Choroid plexus epithelial cell (primary cell): ENCODE measurements at regions not wholly inside any gene's neighbourhood (a gene's known extent, or its start where the extent isn't known, plus 50 kb on each side); places are given as distances from the start of the nearest gene placed in this dataset.

Experiments
- DNase-seq: peaks from one replicate; pipeline ENCODE4 v3.0.0-alpha.2; 2010; ENCODE audit warnings: low read depth
- H3K4me3 ChIP-seq: 2 replicates; pipeline ENCODE4 v1.5.1; 2011; ENCODE audit warnings: low read depth, mild to moderate bottlenecking, control low read depth, low read length, moderate library complexity
- TF ChIP-seq, protein P1 (sequence below): conservative IDR thresholded peaks from 2 replicates; pipeline ENCODE4 v1.5.1; 2011; ENCODE audit warnings: low read depth, mild to moderate bottlenecking, control low read depth, inconsistent platforms, low read length, moderate library complexity

DNA sequence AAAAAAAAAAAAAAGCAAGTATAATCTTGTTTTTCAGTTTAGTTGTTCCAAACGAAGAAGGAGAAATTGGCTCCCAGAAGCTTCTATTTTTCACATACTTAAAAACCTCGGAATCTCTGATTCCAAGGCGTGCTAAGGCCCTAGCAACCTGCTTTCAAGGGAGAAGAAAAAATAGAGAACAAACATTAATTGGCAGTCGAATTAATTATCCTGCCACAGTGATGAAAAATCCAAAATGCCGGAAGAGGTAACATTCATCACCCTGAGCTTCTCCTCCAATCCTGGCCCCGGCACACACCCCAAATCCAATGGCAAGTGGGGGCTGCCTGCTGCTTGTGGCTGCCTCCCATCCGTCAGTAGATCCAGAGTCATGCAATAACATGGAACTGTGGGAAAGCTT lies 250.2 kb upstream of the CHAC2 start:
- DNase-seq = no peak
- H3K4me3 ChIP-seq = no peak overlapping the region
- TF ChIP-seq, protein P1, sequence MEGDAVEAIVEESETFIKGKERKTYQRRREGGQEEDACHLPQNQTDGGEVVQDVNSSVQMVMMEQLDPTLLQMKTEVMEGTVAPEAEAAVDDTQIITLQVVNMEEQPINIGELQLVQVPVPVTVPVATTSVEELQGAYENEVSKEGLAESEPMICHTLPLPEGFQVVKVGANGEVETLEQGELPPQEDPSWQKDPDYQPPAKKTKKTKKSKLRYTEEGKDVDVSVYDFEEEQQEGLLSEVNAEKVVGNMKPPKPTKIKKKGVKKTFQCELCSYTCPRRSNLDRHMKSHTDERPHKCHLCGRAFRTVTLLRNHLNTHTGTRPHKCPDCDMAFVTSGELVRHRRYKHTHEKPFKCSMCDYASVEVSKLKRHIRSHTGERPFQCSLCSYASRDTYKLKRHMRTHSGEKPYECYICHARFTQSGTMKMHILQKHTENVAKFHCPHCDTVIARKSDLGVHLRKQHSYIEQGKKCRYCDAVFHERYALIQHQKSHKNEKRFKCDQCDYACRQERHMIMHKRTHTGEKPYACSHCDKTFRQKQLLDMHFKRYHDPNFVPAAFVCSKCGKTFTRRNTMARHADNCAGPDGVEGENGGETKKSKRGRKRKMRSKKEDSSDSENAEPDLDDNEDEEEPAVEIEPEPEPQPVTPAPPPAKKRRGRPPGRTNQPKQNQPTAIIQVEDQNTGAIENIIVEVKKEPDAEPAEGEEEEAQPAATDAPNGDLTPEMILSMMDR = no peak

DNA sequence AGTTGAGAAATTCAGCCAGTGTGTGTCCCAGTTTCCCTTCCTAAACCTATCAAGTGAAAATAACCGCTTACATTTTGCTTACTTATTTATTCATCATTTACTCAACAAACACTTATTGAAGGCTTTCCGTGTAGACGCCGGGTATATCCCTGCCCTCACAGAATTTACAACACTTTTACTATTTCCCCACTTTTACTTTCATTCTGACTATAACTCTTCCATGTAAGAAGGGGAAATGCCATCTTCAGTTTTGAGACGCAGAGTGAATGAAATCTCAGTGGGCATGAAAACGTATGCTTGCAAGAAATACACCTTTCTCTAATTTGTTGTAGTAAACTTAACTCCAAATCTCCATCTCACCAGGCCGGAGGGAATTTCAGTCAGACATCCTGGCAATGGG lies 251.0 kb upstream of the CHAC2 start:
- TF ChIP-seq, protein P1 = no peak
- no peak overlapping the region for H3K4me3 ChIP-seq
- no peak for DNase-seq

- TF ChIP-seq, protein P1 = no peak
- no peak overlapping the region for H3K4me3 ChIP-seq
- DNase-seq = no peak
These were observed 251.9 kb upstream of the CHAC2 start for GRCh38 chr2:53515435-53516332.

- H3K4me3 ChIP-seq = no peak overlapping the region
- TF ChIP-seq, protein P1 = no peak
- no peak for DNase-seq
These were observed 254.4 kb upstream of the CHAC2 start for GRCh38 chr2:53513167-53513666.

DNA sequence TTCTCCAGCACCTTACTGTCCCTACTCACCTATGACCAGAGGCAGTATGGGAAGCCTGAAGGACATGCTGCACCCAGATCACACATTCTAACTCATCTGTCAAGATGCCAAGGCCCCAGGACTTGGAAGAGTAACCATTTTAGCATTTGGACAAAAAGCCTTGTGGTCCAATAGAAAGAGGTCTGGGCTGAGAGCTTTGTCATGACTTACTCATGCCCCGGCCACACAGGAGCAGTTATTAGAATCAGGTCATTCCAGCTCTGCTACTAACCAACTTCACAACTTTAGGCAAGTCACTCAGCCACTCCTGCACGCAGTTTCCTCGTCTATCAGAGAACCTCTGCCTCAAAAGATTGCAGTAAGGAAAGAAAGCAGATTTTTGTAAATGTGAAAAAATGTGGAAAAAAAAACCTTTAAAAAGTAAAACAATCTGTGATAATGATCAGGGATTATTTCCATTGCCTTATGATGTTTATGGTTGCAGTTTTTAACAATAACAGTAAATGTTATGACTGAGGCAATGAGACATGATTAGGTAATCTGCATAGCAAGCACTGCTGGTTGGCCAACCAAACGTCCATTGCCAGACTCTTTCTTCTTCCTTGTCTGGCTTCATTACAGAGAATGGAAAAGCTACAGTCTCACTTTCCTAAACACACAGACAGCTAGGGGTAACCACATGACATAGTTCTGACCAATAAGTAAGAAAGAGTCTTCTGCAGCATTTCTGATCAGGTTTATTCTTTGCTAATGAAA lies 255.4 kb upstream of the CHAC2 start:
- no peak for DNase-seq
- TF ChIP-seq, protein P1 = no peak
- H3K4me3 ChIP-seq = no peak overlapping the region

- TF ChIP-seq, protein P1 = no peak
- H3K4me3 ChIP-seq = no peak overlapping the region
- DNase-seq = no peak
These were observed 256.1 kb upstream of the CHAC2 start for GRCh38 chr2:53511549-53511948.
